RCC 7860 (cell line): ENCODE measurements at regions not wholly inside any gene's neighbourhood (a gene's known extent, or its start where the extent isn't known, plus 50 kb on each side); places are given as distances from the start of the nearest gene placed in this dataset.
"Not testable (repeated sequence)": the region's sequence is repeated elsewhere in the genome, so short reads cannot be mapped to it uniquely, and the experiment has no call there.

Experiments used
- DNase-seq: peaks from one replicate; pipeline ENCODE4 v3.0.0-alpha.2; 2015; ENCODE audit warnings: low spot score
- FAIRE-seq: peaks from 2 replicates; lab custom pipeline; 2012; peaks lifted over from hg19 to GRCh38; lab: Jason Lieb, UNC

DNA sequence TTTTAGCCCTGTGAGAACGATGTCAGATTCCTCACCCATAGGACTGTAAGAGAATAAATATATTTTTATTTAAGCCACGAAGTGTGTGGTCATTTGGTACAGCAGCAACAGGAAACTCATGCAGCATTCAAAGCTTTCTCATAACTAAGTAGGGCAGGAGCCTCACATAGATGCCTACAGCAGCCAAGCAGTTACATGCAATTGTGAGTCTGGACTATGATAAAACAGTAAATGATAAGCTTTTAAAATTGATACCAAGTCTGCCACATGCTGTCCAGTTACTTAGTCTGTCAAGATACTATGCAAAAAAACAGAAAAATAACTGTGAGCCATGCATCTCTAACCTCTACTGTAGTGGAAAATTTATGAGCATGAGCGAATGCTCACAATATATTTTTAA, 359.6 kb downstream of the HS3ST1 start:
- FAIRE-seq, result no peak
- DNase-seq, result no peak

DNA sequence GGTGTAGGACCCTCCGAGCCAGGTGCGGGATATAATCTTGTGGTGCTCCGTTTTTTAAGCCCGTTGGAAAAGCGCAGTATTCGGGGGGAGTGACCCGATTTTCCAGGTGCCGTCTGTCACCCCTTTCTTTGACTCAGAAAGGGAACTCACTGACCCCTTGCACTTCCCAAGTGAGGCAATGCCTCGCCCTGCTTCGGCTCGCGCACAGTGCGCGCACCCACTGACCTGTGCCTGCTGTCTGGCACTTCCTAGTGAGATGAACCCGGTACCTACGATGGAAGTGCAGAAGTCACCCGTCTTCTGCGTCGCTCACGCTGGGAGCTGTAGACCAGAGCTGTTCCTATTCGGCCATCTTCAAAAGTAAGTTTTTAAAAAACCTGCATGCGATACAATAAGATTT, 362.1 kb downstream of the HS3ST1 start:
- not testable (repeated sequence) for FAIRE-seq

DNA sequence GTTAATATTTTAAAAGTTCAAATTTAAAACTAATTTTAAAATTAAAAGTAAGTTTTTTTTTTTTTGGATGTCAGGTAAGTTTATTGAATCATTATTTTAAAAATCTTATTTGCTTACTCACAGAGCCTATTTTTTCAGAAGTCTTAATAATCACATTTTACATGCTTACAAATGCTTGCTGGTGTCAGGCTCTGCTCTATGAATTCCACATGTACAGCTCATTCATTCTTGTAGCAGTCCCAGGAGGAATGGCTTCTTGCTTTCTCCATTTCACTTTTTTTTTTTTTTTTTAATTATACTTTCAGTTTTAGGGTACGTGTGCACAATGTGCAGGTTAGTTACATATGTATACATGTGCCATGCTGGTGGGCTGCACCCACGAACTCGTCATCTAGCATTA, 368.1 kb downstream of the HS3ST1 start:
- not testable (repeated sequence) for DNase-seq, FAIRE-seq

More for the DNA sequence above, 362.1 kb downstream of the HS3ST1 start:
- DNase-seq, result not testable (repeated sequence)

DNA sequence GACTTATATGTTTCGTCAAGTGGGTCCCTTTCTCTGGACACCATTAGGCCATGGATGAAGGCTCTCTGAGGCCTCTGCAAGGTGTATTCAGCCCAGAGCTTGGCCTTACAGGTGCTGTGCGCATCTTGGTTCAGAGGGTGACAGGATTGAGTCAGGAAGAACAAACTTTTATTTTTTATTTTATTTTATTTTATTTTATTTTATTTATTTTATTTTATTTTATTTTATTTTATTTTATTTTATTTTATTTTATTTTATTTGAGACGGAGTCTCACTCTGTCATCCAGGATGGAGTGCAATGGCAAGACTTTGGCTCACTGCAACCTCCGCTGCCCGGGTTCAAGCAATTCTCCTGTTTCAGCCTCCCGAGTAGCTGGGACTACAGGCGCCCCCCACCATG, 370.4 kb upstream of the CLNK start:
- not testable (repeated sequence) for DNase-seq, FAIRE-seq

DNA sequence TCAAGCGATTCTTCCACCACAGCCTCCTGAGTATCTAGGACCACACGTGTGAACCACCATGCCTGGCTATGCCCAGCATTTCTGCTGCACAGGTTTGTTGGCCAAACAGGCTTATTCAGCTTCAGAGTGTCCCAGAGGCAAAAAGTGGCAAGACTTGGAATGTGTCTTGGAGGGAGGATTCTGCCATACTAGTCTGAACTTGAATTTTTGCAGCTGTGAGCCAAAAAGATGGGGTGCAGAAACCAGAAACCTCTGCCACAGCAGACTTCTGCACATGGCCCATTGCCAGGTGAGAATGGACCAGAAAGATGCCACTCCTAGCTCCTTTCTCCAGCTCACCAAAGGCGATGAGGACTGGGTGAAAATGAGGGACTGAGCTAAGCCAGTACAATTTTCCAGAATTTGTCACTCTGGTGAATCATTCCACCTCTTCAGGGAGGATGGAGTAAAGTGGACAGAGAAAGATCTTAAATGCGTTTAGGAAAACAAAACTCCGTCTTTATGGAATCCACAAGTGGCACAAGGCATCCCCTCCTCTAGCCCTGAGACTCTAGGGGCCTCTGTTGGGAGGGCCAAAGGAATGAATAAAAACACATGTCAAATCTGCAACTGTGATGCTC, 369.1 kb upstream of the CLNK start:
- FAIRE-seq (no peak), DNase-seq (no peak)

DNA sequence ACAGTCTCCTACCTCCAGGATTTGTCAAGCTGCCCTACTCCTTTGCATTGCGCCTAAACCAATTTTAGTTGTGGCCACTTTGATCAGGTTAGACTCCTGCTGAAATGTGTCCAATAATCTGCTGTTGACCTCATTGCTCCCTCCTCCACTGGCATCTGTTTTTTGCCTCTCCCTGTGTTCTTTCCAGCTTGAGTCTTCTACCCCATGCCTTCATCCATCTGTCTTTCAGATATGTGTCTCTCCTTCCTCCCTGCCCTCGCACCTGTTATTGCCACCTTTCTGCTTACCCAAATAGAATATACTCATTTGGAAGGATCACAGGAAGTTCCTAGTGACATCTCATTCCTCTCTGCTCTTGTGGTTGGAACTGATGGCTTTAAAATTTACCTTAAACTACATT, 366.6 kb upstream of the CLNK start:
- FAIRE-seq (no peak), DNase-seq (no peak)

DNA sequence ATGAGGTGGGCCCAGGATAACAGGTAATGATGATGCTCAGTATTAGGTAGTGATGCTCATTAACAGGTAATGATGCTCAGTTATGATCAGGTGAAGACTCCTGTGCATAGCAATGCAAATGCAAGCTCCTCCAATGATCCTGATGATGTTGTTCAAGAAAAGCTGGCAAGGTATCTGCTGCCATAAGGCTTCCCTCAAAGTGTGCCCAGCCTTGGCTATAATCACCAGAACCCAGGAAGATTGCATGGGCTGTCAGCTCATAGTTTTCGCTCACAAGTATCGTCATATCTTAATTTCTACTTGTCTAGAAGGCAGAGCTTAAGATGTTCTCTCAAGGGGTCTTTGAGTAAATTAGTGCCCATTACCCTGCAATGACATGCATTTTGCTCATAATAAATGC, 366.2 kb upstream of the CLNK start:
- FAIRE-seq, result no peak
- no peak for DNase-seq

DNA sequence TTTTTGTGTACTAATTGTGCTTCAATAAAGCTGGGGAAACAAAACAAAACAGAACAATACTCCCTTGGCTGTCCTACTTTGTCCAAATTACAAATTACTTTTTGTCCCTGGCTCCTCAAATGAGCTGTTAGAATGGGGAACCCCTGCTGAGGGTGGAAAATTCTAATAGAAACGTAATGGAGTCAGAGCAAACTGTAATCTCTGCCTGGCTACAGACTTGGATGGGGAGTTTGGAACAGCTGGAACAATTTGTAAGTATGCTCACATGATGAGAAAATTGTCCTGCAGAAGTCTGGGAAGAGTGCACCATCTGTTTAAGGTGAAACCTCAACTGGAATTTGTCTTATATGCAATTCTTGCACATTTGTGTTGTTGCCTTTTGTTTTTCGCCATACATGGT, 364.4 kb upstream of the CLNK start:
- no peak for DNase-seq
- no peak for FAIRE-seq

DNA sequence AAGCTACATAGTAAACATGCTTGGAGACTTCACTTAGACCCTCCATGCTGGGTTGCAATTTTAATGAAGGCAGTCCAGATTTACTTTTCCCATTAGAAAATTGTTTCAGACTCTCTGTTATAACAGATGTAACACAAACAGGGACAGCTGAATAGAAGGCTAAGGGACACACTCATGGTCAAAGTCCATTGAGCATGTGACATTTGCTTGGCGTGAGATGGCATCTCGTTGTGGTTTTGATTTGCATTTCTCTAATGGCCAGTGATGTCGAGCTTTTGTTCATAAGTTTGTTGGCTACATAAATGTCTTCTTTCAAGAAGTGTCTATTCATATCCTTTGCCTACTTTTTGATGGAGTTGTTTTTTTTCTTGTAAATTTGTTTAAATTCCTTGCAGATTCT, 358.2 kb upstream of the CLNK start:
- DNase-seq, result no peak
- no peak for FAIRE-seq

DNA sequence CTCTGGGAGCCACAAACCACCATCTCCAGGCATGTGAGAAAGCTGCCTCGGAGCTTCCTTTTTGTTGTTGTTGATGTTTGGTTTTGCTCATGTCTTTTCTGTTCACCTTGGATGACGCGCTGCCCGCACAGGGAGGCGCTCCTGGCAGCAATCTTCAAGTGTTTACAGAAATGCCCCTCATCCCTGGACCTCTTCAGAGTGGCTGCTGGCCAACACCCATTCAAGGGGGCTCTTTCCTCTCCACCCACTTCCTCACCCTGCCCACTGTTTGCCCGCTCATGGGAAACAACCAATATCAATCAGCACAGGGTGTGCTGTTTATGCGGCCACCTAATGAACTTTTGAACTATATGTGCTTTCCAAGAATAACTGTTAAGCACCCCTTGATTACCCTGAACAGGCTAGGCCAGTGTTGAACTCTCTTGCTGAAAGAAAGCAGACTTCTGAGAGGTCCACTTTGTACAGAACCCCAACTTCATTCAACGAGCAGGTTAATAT, 355.1 kb upstream of the CLNK start:
- DNase-seq (no peak), FAIRE-seq (no peak)

DNA sequence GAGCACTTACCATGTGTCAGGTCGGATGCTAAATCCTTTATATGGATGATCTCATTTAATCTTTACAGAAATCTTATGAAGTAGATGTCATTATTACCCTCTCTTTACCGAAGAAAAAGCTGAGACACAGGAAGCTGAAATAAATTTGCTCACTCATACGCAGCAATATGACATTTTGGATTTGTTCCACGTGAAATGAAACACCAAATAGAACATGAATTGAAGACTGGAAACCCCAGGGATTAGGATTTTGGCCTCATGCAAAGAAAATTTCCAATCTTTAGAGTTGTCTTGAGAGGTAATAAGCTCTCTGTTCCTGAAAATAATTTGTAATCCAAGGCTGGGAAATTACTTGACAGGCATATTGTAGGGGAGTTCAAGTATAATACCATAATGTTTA, 354.4 kb upstream of the CLNK start:
- FAIRE-seq (no peak), DNase-seq (no peak)

DNA sequence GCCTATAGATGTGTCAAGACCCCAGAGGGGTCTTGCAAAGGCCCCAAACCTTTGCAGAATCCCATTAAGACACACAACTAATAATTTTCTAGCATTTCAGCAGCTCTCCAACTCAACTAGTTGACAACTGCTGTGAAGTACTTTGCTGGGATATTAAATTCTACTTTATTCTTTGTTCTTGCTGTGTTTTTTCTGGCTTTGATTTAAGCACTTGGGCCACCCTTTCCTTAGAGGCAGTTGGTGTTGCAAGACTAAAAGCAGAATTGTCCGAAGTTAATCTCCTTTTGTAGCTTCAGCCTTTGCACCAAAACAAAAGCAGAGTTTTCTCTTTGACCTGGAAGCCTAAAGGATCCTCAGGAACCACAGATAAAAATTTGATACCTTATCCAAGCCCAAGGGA, 353.1 kb upstream of the CLNK start:
- DNase-seq (no peak), FAIRE-seq (no peak)

DNA sequence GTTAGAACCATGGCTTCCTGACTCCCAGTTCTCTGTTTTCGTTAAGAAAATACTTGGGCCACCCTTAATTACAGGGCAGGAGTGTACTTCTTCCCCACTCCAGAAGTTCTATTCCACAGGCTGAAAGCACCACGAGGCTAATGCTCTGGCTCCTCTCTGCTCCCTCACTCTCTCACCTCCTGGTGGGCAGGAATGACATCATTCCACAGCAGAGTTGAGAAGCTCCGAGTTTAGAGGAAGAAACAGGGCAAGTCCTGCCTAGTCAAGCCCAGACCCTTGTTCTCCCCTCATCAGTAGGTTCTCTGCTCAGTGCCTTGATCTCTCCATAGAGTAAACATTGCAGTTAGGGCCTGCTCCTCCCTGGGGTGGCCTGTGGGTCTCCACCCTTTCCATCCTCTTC, 343.8 kb upstream of the CLNK start:
- DNase-seq (no peak), FAIRE-seq (no peak)

DNA sequence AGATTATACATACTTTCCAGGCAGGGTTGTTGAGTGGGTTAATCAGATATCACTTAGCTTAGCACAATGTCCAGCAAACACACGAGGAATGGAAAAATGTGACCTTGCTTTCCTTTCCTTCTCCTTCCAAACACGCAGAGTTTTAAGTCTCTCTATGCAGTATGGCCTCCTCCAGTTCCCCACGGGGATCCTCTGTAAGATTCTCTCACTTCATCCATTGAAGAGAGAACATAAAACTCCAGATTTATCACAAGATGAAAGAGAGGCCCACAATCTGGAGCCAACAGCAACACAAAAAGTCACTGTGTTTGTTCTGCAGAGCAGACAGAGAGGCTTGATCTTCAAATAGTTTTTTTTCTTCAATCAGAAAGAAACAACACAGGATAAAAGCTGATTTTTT, 336.8 kb upstream of the CLNK start:
- no peak for FAIRE-seq
- DNase-seq, result no peak

DNA sequence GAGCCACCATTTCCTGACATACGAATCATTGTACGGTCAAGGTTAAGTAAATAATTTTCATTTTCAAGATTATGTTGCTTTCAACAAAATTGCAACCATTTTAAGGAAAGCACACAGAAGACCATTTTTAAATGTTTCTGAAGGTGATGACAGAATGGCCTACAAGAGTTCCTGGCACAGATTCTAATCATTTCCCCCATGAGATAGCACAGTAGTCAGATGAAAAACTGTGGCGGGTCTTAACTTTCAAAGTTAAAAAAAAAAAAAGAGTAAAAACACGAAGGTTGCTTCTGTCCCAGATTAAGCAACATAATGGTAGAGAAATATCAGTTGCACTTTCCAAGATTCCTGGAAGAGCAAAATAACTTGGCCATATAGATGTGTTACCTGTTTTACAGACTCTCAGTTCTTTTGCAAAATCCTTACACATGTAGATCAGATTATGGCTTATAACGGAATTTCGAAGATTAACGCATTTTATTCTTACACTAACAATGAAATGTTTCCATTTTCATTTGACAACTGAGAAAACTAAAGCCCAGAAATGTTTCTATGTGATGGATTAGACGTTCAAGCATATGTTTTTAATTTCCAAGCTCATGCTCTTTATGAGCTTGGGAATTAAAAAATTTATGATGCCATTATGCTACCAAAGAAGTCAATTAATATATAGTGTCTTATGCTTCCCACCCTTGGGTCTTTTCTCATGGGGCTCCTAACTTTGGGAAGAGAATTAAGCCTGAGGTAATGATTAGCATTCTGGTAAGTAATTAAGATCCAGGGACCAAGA, 335.1 kb upstream of the CLNK start:
- FAIRE-seq (no peak), DNase-seq (no peak)

DNA sequence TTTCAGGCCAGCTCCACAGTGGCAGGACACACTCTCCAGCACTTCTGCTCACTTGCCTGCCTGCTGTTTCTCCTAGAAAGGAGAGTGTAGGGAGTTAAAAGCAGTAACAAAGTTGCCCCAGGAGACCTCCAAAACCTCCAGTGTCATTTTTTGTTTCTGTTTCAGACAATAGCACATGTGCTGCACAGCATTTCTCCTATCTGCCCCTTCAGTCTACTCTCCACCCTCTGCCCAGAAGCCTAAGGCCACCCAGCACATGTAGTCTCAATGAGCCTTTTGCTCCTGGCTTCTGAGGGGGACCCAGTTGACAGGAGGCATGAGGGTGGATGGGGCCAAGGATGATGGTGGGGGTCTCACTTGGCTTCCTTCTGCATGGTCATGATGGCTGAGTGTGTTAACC, 329.6 kb upstream of the CLNK start:
- DNase-seq (no peak), FAIRE-seq (no peak)

DNA sequence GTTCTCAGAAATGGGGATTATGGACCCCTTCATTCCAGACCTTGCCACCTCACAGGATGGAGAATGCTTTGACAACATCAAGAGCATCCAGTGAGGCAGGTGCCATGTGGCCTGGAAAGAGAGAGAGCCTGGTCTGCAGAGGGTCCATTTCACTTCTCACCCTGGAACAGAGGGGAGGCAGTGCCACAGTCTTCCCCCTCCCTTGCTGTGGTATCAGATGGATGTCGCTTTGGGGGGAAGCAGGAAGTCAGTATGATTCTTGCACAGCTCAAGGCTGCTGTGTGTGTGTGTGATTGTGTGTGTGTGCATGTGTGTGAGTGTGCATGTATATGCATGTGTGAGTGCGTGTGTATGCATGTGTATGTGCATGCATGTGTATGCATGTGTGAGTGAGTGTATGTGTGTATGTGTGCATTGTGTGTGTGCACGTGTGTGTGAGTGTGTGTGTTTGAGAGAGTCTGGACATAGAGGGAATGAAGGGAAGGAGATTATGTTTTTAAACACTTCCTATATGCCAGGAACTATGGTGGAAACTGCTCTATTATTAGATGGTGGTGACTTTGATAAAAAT, 328.6 kb upstream of the CLNK start:
- no peak for DNase-seq
- no peak for FAIRE-seq

DNA sequence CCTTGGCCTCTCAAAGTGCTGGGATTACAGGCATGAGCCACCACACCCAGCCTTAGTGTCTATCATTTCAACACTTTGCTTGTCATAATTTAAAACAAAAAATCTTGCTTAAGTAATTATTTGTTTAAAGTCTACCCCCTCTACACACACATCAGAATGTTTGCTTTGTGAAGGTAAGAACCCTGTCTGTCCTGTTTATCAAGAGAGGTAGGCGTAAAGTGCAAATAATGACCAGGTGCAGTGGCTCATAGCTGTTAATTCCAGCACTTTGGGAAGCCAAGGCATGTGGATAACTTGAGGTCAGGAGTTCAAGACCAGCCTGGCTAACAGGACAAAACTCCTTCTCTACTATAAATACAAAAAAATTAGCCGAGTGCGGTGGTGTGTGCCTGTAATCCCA, 326.7 kb upstream of the CLNK start:
- FAIRE-seq, result no peak

DNA sequence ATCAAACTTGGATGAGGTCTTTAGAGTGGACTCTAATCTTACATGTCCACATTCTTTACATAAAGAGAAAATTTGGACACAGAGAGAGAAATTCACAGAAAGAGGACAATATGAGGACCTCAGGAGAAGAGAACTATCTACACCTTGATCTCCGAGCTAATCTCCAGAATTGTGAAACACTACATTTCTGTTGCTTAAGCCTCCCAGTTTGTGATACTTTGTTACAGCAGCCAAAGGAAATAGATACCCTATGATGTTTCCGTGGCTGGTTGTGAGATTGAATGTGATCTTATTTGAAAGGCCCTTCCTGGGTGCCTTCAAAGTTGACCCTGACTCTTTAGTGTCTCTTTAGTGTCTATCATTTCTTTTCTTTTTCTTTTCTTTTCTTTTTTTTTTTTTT, 326.1 kb upstream of the CLNK start:
- FAIRE-seq, result no peak

More for the DNA sequence above, 326.7 kb upstream of the CLNK start:
- DNase-seq, result no peak

DNA sequence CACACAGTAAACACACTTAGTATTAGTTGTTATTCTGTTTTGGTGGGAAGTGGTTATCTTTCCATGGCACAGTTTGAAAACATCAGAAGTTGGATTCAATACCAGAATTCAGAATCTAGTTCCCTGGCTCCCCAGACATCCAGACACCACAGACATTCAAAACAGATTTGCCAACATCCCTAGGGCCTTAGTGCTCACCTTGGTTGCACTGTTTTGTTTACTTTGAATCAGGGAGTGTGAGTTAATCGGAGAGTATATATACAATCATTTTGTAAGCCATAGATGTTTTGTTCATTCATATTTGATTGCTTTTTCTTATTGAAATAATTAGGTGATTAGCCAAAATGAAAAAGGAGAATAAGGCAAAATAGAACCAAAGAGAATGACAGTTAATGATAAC, 324.7 kb upstream of the CLNK start:
- FAIRE-seq (no peak), DNase-seq (no peak)

More for the DNA sequence above, 326.1 kb upstream of the CLNK start:
- no peak for DNase-seq

DNA sequence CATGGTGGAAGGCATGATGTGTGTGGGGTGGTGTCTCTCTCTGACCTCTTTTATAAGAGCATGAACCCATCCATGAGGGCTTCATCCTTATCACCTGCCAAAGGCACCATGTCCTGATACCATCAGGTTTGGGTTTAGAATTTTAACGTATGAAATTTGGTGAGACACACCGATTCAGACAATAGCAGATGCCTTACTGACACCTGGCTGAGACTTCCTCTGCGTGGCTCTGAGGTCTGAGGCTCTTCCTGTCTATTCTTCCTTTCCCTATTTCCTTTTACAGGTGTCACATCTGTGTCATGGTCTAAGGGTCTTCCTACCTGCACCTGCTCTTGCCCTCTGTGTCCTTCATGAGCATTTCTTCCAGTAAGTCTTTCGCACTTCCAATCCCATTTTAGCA, 320.7 kb upstream of the CLNK start:
- DNase-seq, result no peak
- no peak for FAIRE-seq

DNA sequence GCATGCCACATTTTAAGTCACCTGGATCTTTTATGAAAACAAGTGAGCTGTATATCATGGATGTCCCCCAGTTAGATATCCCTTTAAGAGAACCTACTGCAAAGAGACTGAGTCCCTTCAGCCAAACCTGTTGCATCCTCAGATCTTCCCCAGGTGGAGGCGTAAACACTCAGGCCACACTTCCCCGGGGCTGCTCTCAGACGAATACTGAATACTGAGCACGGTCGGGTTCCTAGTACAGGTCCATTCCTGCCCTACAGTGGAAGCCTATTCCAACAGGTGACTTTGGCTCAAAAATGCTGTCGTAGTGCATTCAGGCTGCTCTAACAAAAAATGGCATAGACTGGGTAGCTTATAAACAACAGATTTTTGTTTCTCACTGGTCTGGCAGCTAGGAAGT, 320.2 kb upstream of the CLNK start:
- FAIRE-seq, result no peak

More for the DNA sequence above, 320.2 kb upstream of the CLNK start:
- no peak for DNase-seq
